Hepatocyte (in vitro differentiated cells): ENCODE measurements at regions not wholly inside any gene's neighbourhood (a gene's known extent, or its start where the extent isn't known, plus 50 kb on each side); places are given as distances from the start of the nearest gene placed in this dataset.

ENCODE experiments used
- CTCF ChIP-seq: fragments of 200-600 bp; sonication (generic); IDR thresholded peaks from 2 replicates; pipeline ENCODE4 v1.5.1; 2016; ENCODE audit warnings: antibody characterized with exemption, mild to moderate bottlenecking; ENCODE audit not compliant: poor library complexity
- EZH2 ChIP-seq: fragments of 200-600 bp; sonication (generic); IDR thresholded peaks from 2 replicates; pipeline ENCODE4 v1.6.1; 2016; ENCODE audit warnings: antibody characterized with exemption, mild to moderate bottlenecking, borderline replicate concordance
- EZH2phosphoT487 ChIP-seq: fragments of 200-600 bp; sonication (generic); IDR thresholded peaks from one replicate; pipeline ENCODE4 v1.6.1; 2018; ENCODE audit warnings: antibody characterized with exemption, mild to moderate bottlenecking, low read depth, moderate library complexity; ENCODE audit not compliant: unreplicated experiment, severe bottlenecking

GRCh38 chr6:113461153-113461932 lies 395.8 kb upstream of the MARCKS start:
- TF ChIP-seq CTCF = no peak
- TF ChIP-seq EZH2 = no peak
- TF ChIP-seq EZH2phosphoT487 = no peak
